Testis (tissue), 2 donors: ENCODE measurements at regions not wholly inside any gene's neighbourhood (a gene's known extent, or its start where the extent isn't known, plus 50 kb on each side); places are given as distances from the start of the nearest gene placed in this dataset.

ENCODE experiments used
- DNase-seq: peaks from one replicate; pipeline ENCODE4 v3.0.0-alpha.2; 2019
- H3K27ac ChIP-seq, 2 donors: fragments of 200-600 bp; sonication (generic); one replicate each; pipeline ENCODE4 v1.5.1; 2019
- H3K27me3 ChIP-seq: fragments of 200-600 bp; sonication (generic); one replicate; pipeline ENCODE4 v1.5.1; 2019
- H3K36me3 ChIP-seq: fragments of 200-600 bp; sonication (generic); one replicate; pipeline ENCODE4 v1.5.1; 2017; ENCODE audit warnings: low read depth; ENCODE audit errors: missing control alignments
- H3K4me1 ChIP-seq: fragments of 200-600 bp; sonication (generic); one replicate; pipeline ENCODE4 v1.5.1; 2019
- H3K4me3 ChIP-seq, 2 donors: fragments of 200-600 bp; sonication (generic); one replicate each; pipeline ENCODE4 v1.5.1; 2017 to 2019
- H3K9me3 ChIP-seq: fragments of 200-600 bp; sonication (generic); one replicate; pipeline ENCODE4 v1.5.1; 2017
- CTCF ChIP-seq, 3 experiments: fragments of 450-650 bp in 2 of 3; fragments of 200-600 bp in 1 of 3; sonication (generic) in 1 of 3; IDR thresholded peaks; one replicate each; pipeline ENCODE4 v1.5.1; 2016 to 2019; ENCODE audit warnings: antibody characterized with exemption in 3 of 3, mild to moderate bottlenecking in 2 of 3, moderate library complexity in 1 of 3
- POLR2A ChIP-seq: fragments of 450-650 bp; IDR thresholded peaks from one replicate; pipeline ENCODE4 v1.6.1; 2017; ENCODE audit warnings: antibody characterized with exemption, mild to moderate bottlenecking, moderate library complexity
- WGBS, 2 donors: methylation state at CpG; one replicate each; pipeline ENCODE4 v1.1.5; 2018; 5-methylcytosine and 5-hydroxymethylcytosine counted together
- intact Hi-C: fragments of 100-400 bp; cut with DNase I; formaldehyde crosslinking; loops from one replicate; pipeline ENCODE4 v1.15.1; 2023; ENCODE audit warnings: low total_unique reads

GRCh38 chr17:79211061-79211770 is 136.6 kb downstream of the ENGASE start:
- intact Hi-C loops, result no loop called here
- WGBS, 2 donors, result 62 to 74% methylated on average over 11 to 28 of the region's 28 CpGs
- H3K27me3 ChIP-seq, result no peaks in the 10 kb centered on the region
- no peaks in the 10 kb centered on the region for H3K9me3 ChIP-seq
- DNase-seq, result no peak
- no peaks in the 10 kb centered on the region for H3K36me3 ChIP-seq
- H3K27ac ChIP-seq, result no peak overlapping the region
- TF ChIP-seq POLR2A (no peak), CTCF (IDR thresholded peaks at IDR 0.05) (no peak)
- no peaks in the 10 kb centered on the region for H3K4me1 ChIP-seq
- H3K4me3 ChIP-seq, result no peak overlapping the region

GRCh38 chr17:79210638-79211037 is 136.0 kb downstream of the ENGASE start:
- intact Hi-C loops, result no loop called here
- Histone ChIP-seq H3K9me3 (no peaks in the 10 kb centered on the region), H3K27ac (no peak overlapping the region), H3K27me3 (no peaks in the 10 kb centered on the region), H3K36me3 (no peaks in the 10 kb centered on the region), H3K4me1 (no peaks in the 10 kb centered on the region), H3K4me3 (no peak overlapping the region)
- no peak for DNase-seq
- TF ChIP-seq POLR2A, result no peak
- no peak for TF ChIP-seq CTCF (IDR thresholded peaks at IDR 0.05)
- 88 to 91% methylated on average over 5 to 10 of the region's 10 CpGs for WGBS, 2 donors

- DNase-seq, result no peak
- intact Hi-C loops, result no loop called here
- H3K27me3 ChIP-seq, result no peaks in the 10 kb centered on the region
Observed at GRCh38 chr17:79207960-79208359, 133.3 kb downstream of the ENGASE start.

GRCh38 chr17:79205688-79206205 is 131.1 kb downstream of the ENGASE start:
- TF ChIP-seq POLR2A (no peak), CTCF (IDR thresholded peaks at IDR 0.05) (no peak)
- intact Hi-C loops, result no loop called here
- no peak overlapping the region for H3K27ac ChIP-seq
- no peaks in the 10 kb centered on the region for H3K4me1 ChIP-seq
- no peaks in the 10 kb centered on the region for H3K36me3 ChIP-seq
- WGBS, 2 donors, result 84 to 85% methylated on average over 6 of the region's 6 CpGs
- no peak for DNase-seq
- H3K27me3 ChIP-seq, result no peaks in the 10 kb centered on the region
- H3K4me3 ChIP-seq, result no peak overlapping the region
- no peaks in the 10 kb centered on the region for H3K9me3 ChIP-seq

More at GRCh38 chr17:79207960-79208359, 133.3 kb downstream of the ENGASE start:
- no peak overlapping the region for H3K27ac ChIP-seq
- no peak for TF ChIP-seq POLR2A
- TF ChIP-seq CTCF (IDR thresholded peaks at IDR 0.05), result no peak
- H3K4me3 ChIP-seq, result no peak overlapping the region
- no peaks in the 10 kb centered on the region for H3K4me1 ChIP-seq
- WGBS, 2 donors, result 60 to 65% methylated on average over 10 to 13 of the region's 13 CpGs
- no peaks in the 10 kb centered on the region for H3K36me3 ChIP-seq
- no peaks in the 10 kb centered on the region for H3K9me3 ChIP-seq

- 93 to 95% methylated on average over 20 of the region's 20 CpGs for WGBS, 2 donors
- TF ChIP-seq CTCF (IDR thresholded peaks at IDR 0.05), result no peak
- TF ChIP-seq POLR2A, result no peak
- H3K4me3 ChIP-seq, result no peak overlapping the region
- intact Hi-C loops, result no loop called here
- H3K9me3 ChIP-seq, result no peaks in the 10 kb centered on the region
- no peak overlapping the region for H3K27ac ChIP-seq
- no peak for DNase-seq
- no peaks in the 10 kb centered on the region for H3K36me3 ChIP-seq
- no peaks in the 10 kb centered on the region for H3K4me1 ChIP-seq
- H3K27me3 ChIP-seq, result no peaks in the 10 kb centered on the region
Observed at GRCh38 chr17:79204261-79204660, 129.6 kb downstream of the ENGASE start.
